Lung (tissue), 11 donors: ENCODE measurements at regions not wholly inside any gene's neighbourhood (a gene's known extent, or its start where the extent isn't known, plus 50 kb on each side); places are given as distances from the start of the nearest gene placed in this dataset.

ENCODE experiments used
- ATAC-seq: fragments of 200-7000 bp; cut with Tn5 transposase; one replicate; pipeline ENCODE4 v1.9.1; 2020; ENCODE audit warnings: moderate number of reproducible peaks; ENCODE audit not compliant: insufficient read depth, low FRiP score
- DNase-seq, 3 donors: peaks; one replicate each; pipeline ENCODE4 v3.0.0-alpha.2; 2013 to 2017
- H3K27ac ChIP-seq, 2 donors: one replicate each; pipeline ENCODE4 v1.5.1; 2013; ENCODE audit warnings: mild to moderate bottlenecking in 2 of 2, moderate library complexity in 2 of 2, control low read depth in 1 of 2, inconsistent platforms in 1 of 2, low read depth in 1 of 2, low read length in 1 of 2
- H3K27me3 ChIP-seq, 3 donors: one replicate each; pipeline ENCODE4 v1.5.1; 2013; ENCODE audit warnings: low read length in 2 of 3; ENCODE audit not compliant: control insufficient read depth in 3 of 3, insufficient read depth in 3 of 3
- H3K36me3 ChIP-seq, 4 donors: one replicate each; pipeline ENCODE4 v1.5.1; 2013; ENCODE audit warnings: low read length in 4 of 4, mild to moderate bottlenecking in 1 of 4, moderate library complexity in 1 of 4; ENCODE audit not compliant: control insufficient read depth in 4 of 4, insufficient read depth in 4 of 4
- H3K4me1 ChIP-seq, 5 donors: one replicate each; pipeline ENCODE4 v1.5.1; 2013; ENCODE audit warnings: low read length in 5 of 5, mild to moderate bottlenecking in 2 of 5, moderate library complexity in 1 of 5; ENCODE audit not compliant: control insufficient read depth in 5 of 5, insufficient read depth in 5 of 5
- H3K4me3 ChIP-seq: one replicate; pipeline ENCODE4 v1.5.1; 2013; ENCODE audit warnings: mild to moderate bottlenecking, control low read depth, moderate library complexity
- H3K9ac ChIP-seq, 2 donors: one replicate each; pipeline ENCODE4 v1.5.1; 2013; ENCODE audit warnings: low read length in 2 of 2, control low read depth in 1 of 2; ENCODE audit not compliant: insufficient read depth in 1 of 2
- H3K9me3 ChIP-seq, 4 donors: one replicate each; pipeline ENCODE4 v1.5.1; 2013; ENCODE audit warnings: low read length in 3 of 4, mild to moderate bottlenecking in 1 of 4, moderate library complexity in 1 of 4; ENCODE audit not compliant: control insufficient read depth in 4 of 4, insufficient read depth in 3 of 4
- WGBS, 2 donors: extraction: QIAGEN DNeasy Blood & Tissue Kit; methylation state at CpG; one replicate each; pipeline ENCODE4 v1.1.7; 2013; 5-methylcytosine and 5-hydroxymethylcytosine counted together
- TF ChIP-seq, protein P1 (sequence below): IDR thresholded peaks from 2 replicates; pipeline ENCODE4 v1.5.1; 2012; ENCODE audit warnings: mild to moderate bottlenecking; ENCODE audit errors: control extremely low read depth, extremely low read depth
- donor health status: control.
- donor health status: control.
- donor health status: Bipolar disorder and iron deficiency.
- donor health status: healthy.
- donor health status: DM: yes; HTN: yes; CAD: no.

DNA sequence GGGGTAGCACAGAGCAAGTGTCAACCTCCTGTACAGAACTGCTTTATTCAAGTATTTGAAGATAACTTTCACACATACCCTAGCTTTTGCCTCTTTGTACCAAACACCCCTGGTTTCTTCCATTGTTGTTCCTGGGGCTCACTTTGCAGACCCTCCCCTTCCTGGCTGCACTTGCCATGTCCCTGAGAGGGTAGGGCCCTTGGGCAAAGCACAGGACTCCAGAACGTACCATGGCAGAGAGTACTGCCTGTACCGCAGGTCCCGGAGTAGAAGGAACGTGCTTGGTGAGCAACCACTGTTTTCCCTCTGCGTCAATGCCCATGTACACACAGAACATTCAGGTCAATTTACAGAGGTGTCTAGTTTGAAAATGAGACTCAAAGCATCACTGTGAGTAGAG lies 290.4 kb downstream of the EN1 start:
- no peak for ATAC-seq
- peaks cover 0 to 2% (median 0%) of the 10 kb centered on the region in 4 donors for H3K9me3 ChIP-seq
- H3K4me3 ChIP-seq, result no peak overlapping the region
- no peaks in the 10 kb centered on the region for H3K27me3 ChIP-seq
- no peak overlapping the region for H3K27ac ChIP-seq
- 84 to 94% methylated on average over 5 of the region's 5 CpGs for WGBS, 2 donors
- no peaks in the 10 kb centered on the region for H3K36me3 ChIP-seq
- H3K9ac ChIP-seq, result no peak overlapping the region
- no peak for DNase-seq
- H3K4me1 ChIP-seq, result peaks cover 0 to 1% (median 0%) of the 10 kb centered on the region in 5 donors
- TF ChIP-seq, protein P1, sequence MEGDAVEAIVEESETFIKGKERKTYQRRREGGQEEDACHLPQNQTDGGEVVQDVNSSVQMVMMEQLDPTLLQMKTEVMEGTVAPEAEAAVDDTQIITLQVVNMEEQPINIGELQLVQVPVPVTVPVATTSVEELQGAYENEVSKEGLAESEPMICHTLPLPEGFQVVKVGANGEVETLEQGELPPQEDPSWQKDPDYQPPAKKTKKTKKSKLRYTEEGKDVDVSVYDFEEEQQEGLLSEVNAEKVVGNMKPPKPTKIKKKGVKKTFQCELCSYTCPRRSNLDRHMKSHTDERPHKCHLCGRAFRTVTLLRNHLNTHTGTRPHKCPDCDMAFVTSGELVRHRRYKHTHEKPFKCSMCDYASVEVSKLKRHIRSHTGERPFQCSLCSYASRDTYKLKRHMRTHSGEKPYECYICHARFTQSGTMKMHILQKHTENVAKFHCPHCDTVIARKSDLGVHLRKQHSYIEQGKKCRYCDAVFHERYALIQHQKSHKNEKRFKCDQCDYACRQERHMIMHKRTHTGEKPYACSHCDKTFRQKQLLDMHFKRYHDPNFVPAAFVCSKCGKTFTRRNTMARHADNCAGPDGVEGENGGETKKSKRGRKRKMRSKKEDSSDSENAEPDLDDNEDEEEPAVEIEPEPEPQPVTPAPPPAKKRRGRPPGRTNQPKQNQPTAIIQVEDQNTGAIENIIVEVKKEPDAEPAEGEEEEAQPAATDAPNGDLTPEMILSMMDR, result no peak

DNA sequence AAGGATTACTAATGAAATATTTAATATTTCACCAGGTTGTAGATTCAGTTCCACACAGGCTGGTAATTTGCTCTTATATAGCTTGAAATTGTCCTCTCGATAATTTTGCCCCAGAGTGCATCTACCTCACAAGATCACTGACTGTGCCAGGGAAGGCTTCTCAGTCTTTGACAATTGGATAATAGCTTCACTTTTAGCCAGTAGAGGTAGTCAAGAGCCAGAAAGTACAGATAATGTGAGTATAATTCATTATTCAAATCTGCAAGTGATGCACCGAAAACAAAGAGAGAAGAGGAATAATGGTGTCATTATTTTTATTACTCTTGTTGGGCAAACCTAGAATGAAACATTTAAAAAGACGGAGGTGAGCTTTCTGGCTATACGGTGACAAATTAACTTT lies 292.8 kb downstream of the EN1 start:
- H3K9ac ChIP-seq, result no peak overlapping the region
- no peak overlapping the region for H3K27ac ChIP-seq
- peaks cover 0 to 2% (median 0%) of the 10 kb centered on the region in 4 donors for H3K9me3 ChIP-seq
- H3K4me3 ChIP-seq, result no peak overlapping the region
- peaks cover 0 to 1% (median 0%) of the 10 kb centered on the region in 5 donors for H3K4me1 ChIP-seq
- ATAC-seq (no peak), DNase-seq (no peak)
- TF ChIP-seq, protein P1, result no peak
- 91 to 92% methylated on average over 4 of the region's 4 CpGs for WGBS, 2 donors
- no peaks in the 10 kb centered on the region for H3K36me3 ChIP-seq
- H3K27me3 ChIP-seq, result no peaks in the 10 kb centered on the region

DNA sequence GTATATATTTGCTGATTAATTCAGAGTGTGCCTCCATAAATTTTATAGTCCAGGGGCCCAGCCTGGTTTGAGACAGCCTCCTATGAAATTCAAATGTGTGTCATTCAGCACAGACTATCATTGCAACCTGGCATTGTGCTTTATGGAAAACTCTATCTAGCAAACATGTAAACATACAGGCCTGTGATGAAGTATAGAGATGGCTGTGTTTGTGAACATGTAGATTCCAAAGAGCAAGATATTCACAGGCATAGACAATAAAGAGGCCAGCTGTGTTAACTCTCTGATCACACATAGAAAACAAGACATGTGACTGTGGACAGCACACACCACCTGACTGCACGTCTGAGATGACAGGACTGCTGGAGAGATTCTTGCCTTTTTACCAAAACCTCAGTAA lies 297.9 kb downstream of the EN1 start:
- no peak overlapping the region for H3K9ac ChIP-seq
- ATAC-seq, result no peak
- WGBS, 2 donors, result 49 to 67% methylated on average over 1 of the region's 1 CpG

More for the DNA sequence above, 297.9 kb downstream of the EN1 start:
- H3K27me3 ChIP-seq, result no peaks in the 10 kb centered on the region
- H3K4me3 ChIP-seq, result no peak overlapping the region
- TF ChIP-seq, protein P1, result no peak
- H3K27ac ChIP-seq, result no peak overlapping the region
- DNase-seq, result no peak
- H3K4me1 ChIP-seq, result no peaks in the 10 kb centered on the region
- peaks cover 0 to 2% (median 0%) of the 10 kb centered on the region in 4 donors for H3K9me3 ChIP-seq
- no peaks in the 10 kb centered on the region for H3K36me3 ChIP-seq
